ENCODE measurements at regions not wholly inside any gene's neighbourhood (a gene's known extent, or its start where the extent isn't known, plus 50 kb on each side); places are given as distances from the start of the nearest gene placed in this dataset.

DNA sequence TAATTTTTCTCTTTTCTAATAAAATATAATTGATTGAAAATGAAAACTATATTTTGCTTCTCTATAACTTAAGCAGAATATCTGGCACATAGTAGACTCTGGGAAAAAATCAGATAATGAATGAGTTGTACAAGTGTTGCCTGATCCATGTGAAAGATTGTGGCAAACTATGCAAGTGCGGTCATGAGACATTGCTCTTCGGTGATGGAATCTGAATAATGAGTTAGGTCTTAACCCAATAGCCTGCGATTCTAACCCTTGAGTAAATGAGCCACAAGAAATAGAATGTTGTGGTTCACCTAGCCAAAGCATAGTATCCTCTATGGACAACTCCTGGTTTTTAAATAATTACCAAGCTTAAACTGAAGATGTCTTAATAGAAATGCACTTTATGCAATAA, 333.7 kb upstream of the LUZP2 start:
- TF ChIP-seq, protein P1, sequence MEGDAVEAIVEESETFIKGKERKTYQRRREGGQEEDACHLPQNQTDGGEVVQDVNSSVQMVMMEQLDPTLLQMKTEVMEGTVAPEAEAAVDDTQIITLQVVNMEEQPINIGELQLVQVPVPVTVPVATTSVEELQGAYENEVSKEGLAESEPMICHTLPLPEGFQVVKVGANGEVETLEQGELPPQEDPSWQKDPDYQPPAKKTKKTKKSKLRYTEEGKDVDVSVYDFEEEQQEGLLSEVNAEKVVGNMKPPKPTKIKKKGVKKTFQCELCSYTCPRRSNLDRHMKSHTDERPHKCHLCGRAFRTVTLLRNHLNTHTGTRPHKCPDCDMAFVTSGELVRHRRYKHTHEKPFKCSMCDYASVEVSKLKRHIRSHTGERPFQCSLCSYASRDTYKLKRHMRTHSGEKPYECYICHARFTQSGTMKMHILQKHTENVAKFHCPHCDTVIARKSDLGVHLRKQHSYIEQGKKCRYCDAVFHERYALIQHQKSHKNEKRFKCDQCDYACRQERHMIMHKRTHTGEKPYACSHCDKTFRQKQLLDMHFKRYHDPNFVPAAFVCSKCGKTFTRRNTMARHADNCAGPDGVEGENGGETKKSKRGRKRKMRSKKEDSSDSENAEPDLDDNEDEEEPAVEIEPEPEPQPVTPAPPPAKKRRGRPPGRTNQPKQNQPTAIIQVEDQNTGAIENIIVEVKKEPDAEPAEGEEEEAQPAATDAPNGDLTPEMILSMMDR (IDR thresholded peaks at IDR 0.05; ENCODE audit: low read length): no peak
- TF ChIP-seq EZH2phosphoT487 (IDR thresholded peaks at IDR 0.05; ENCODE audit: low read length) (no peak), EZH2 (optimal IDR thresholded peaks at IDR 0.05; ENCODE audit: low read depth, low read length) (no peak)
- no peaks in the 10 kb centered on the region for H3K9me2 ChIP-seq (replicated peaks; ENCODE audit: insufficient read depth, low read length)
- H2AFZ ChIP-seq (ENCODE audit: low read length): no peak overlapping the region
- no peaks in the 10 kb centered on the region for H3K27me3 ChIP-seq (replicated peaks; ENCODE audit: insufficient read depth, low read length)
- no peaks in the 10 kb centered on the region for H3F3A ChIP-seq (ENCODE audit: insufficient read depth, low read length)
- no peak overlapping the region for H3K4me3 ChIP-seq (ENCODE audit: low read length)
- DNase-seq: no peak
- H3K9ac ChIP-seq (ENCODE audit: low read length): no peak overlapping the region
- no peaks in the 10 kb centered on the region for H4K20me1 ChIP-seq (ENCODE audit: insufficient read depth, low read length)
- no peaks in the 10 kb centered on the region for H3K4me1 ChIP-seq (ENCODE audit: low read length)
- no peaks in the 10 kb centered on the region for H3K79me2 ChIP-seq (ENCODE audit: low read length)
- H3K27ac ChIP-seq (ENCODE audit: low read length): no peak overlapping the region
- H3K36me3 ChIP-seq (replicated peaks; ENCODE audit: insufficient read depth, low read length): no peaks in the 10 kb centered on the region
- H3K9me3 ChIP-seq (replicated peaks; ENCODE audit: insufficient read depth, low read length): no peaks in the 10 kb centered on the region
- H3K4me2 ChIP-seq (ENCODE audit: low read depth, low read length): no peak overlapping the region

DNA sequence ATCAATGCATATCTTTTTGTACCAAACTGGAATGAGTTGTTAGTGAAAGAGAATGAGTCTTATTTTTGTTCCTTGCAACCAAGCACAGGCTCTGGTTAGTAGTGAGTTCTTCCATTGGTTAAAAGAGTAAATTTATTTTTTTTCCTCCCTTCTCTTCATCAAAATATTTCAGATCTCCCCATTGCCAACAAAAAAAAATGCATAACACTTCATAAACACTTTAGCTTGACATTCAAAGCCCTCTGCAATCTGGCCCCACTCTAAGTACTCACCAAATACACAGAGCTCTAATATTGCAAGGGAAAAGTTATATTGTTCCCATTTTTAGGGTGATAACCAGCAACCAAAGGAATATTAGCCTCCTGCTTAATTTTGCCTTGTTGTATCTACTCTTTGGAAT, 333.0 kb upstream of the LUZP2 start:
- DNase-seq: no peak
- H3K79me2 ChIP-seq (ENCODE audit: low read length): no peaks in the 10 kb centered on the region
- no peak overlapping the region for H3K4me3 ChIP-seq (ENCODE audit: low read length)
- no peaks in the 10 kb centered on the region for H3K9me2 ChIP-seq (replicated peaks; ENCODE audit: insufficient read depth, low read length)
- no peaks in the 10 kb centered on the region for H3F3A ChIP-seq (ENCODE audit: insufficient read depth, low read length)
- no peaks in the 10 kb centered on the region for H3K27me3 ChIP-seq (replicated peaks; ENCODE audit: insufficient read depth, low read length)
- no peak overlapping the region for H3K9ac ChIP-seq (ENCODE audit: low read length)
- no peaks in the 10 kb centered on the region for H4K20me1 ChIP-seq (ENCODE audit: insufficient read depth, low read length)
- H3K27ac ChIP-seq (ENCODE audit: low read length): no peak overlapping the region
- no peaks in the 10 kb centered on the region for H3K4me1 ChIP-seq (ENCODE audit: low read length)
- H3K4me2 ChIP-seq (ENCODE audit: low read depth, low read length): no peak overlapping the region
- no peaks in the 10 kb centered on the region for H3K36me3 ChIP-seq (replicated peaks; ENCODE audit: insufficient read depth, low read length)
- no peak overlapping the region for H2AFZ ChIP-seq (ENCODE audit: low read length)
- no peaks in the 10 kb centered on the region for H3K9me3 ChIP-seq (replicated peaks; ENCODE audit: insufficient read depth, low read length)
- TF ChIP-seq EZH2phosphoT487 (IDR thresholded peaks at IDR 0.05; ENCODE audit: low read length) (no peak), EZH2 (optimal IDR thresholded peaks at IDR 0.05; ENCODE audit: low read depth, low read length) (no peak)
- TF ChIP-seq, protein P1 (IDR thresholded peaks at IDR 0.05; ENCODE audit: low read length): no peak

DNA sequence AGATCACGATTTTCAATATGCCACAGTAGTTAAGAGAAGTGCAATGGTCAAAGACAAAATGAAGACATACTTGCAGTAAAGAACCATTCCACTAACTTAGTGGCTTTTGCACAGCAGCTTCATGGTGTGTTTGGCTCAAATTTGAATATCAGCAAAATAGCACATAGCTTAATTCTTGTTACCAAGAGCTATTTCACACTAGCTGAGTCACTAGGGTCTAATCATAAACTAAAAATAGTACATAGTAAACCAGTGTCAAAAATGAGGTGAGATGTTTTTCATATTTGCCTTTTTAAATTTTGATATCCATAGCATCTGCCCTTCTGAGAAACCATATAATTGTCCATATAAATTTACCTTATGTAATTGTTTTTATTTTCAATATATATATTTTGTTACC, 325.0 kb upstream of the LUZP2 start:
- no peaks in the 10 kb centered on the region for H3K36me3 ChIP-seq (replicated peaks; ENCODE audit: insufficient read depth, low read length)
- no peak overlapping the region for H3K4me2 ChIP-seq (ENCODE audit: low read depth, low read length)
- no peaks in the 10 kb centered on the region for H3K27me3 ChIP-seq (replicated peaks; ENCODE audit: insufficient read depth, low read length)
- H4K20me1 ChIP-seq (ENCODE audit: insufficient read depth, low read length): no peaks in the 10 kb centered on the region
- DNase-seq: no peak
- H3K9ac ChIP-seq (ENCODE audit: low read length): no peak overlapping the region
- H3K79me2 ChIP-seq (ENCODE audit: low read length): no peaks in the 10 kb centered on the region
- no peak overlapping the region for H3K27ac ChIP-seq (ENCODE audit: low read length)
- TF ChIP-seq, protein P1 (IDR thresholded peaks at IDR 0.05; ENCODE audit: low read length): no peak
- TF ChIP-seq EZH2 (optimal IDR thresholded peaks at IDR 0.05; ENCODE audit: low read depth, low read length): no peak
- no peak for TF ChIP-seq EZH2phosphoT487 (IDR thresholded peaks at IDR 0.05; ENCODE audit: low read length)
- H2AFZ ChIP-seq (ENCODE audit: low read length): no peak overlapping the region
- no peaks in the 10 kb centered on the region for H3K9me2 ChIP-seq (replicated peaks; ENCODE audit: insufficient read depth, low read length)
- no peaks in the 10 kb centered on the region for H3F3A ChIP-seq (ENCODE audit: insufficient read depth, low read length)
- H3K4me3 ChIP-seq (ENCODE audit: low read length): no peak overlapping the region
- H3K4me1 ChIP-seq (ENCODE audit: low read length): no peaks in the 10 kb centered on the region
- H3K9me3 ChIP-seq (replicated peaks; ENCODE audit: insufficient read depth, low read length): no peaks in the 10 kb centered on the region

Data from MM.1S (cell line).